Esophagus squamous epithelium (tissue), 5 donors: ENCODE measurements at regions not wholly inside any gene's neighbourhood (a gene's known extent, or its start where the extent isn't known, plus 50 kb on each side); places are given as distances from the start of the nearest gene placed in this dataset.

Experiments used
- DNase-seq: peaks from one replicate; lab custom pipeline; 2025; lab: John Stamatoyannopoulos, UW
- H3K27ac ChIP-seq, 4 donors: fragments of 200-600 bp; sonication (generic); one replicate each; pipeline ENCODE4 v1.5.1; 2016 to 2019; ENCODE audit warnings: mild to moderate bottlenecking in 1 of 4
- H3K27me3 ChIP-seq, 4 donors: fragments of 200-600 bp; sonication (generic); 1 replicate in 3 of 4; 2 replicates in 1 of 4; pipeline versions ENCODE4 v1.5.1 to v1.6.0; 2017 to 2021; ENCODE audit warnings: antibody characterized with exemption in 1 of 4
- H3K36me3 ChIP-seq, 3 donors: fragments of 200-600 bp; sonication (generic); one replicate each; pipeline ENCODE4 v1.5.1; 2016 to 2019
- H3K4me1 ChIP-seq, 3 donors: fragments of 200-600 bp; sonication (generic); one replicate each; pipeline ENCODE4 v1.5.1; 2017 to 2019
- H3K4me3 ChIP-seq, 4 donors: fragments of 200-600 bp; sonication (generic); 1 replicate in 3 of 4; 2 replicates in 1 of 4; pipeline ENCODE4 v1.5.1; 2016 to 2019; ENCODE audit warnings: mild to moderate bottlenecking in 2 of 4, moderate library complexity in 1 of 4
- H3K9me3 ChIP-seq, 3 donors: fragments of 200-600 bp; sonication (generic); one replicate each; pipeline ENCODE4 v1.5.1; 2016 to 2019
- CTCF ChIP-seq, 6 experiments: fragments of 450-650 bp in 4 of 6; fragments of 200-600 bp in 2 of 6; sonication (generic) in 2 of 6; IDR thresholded peaks; one replicate each; pipeline ENCODE4 v1.5.1; 2016 to 2019; ENCODE audit warnings: antibody characterized with exemption in 6 of 6, mild to moderate bottlenecking in 4 of 6, moderate library complexity in 4 of 6
- POLR2A ChIP-seq, 4 donors: fragments of 450-650 bp; IDR thresholded peaks; one replicate each; pipeline ENCODE4 v1.6.1; 2017; ENCODE audit warnings: antibody characterized with exemption in 4 of 4, mild to moderate bottlenecking in 4 of 4, moderate library complexity in 3 of 4
- WGBS, 2 donors: methylation state at CpG; one replicate each; pipeline ENCODE4 v1.1.5; 2018; 5-methylcytosine and 5-hydroxymethylcytosine counted together
- intact Hi-C: fragments of 100-400 bp; cut with DNase I; formaldehyde crosslinking; loops from one replicate; pipeline ENCODE4 v1.15.0; 2022
- donor health status: DM: yes; HTN: yes; CAD: no.

DNA sequence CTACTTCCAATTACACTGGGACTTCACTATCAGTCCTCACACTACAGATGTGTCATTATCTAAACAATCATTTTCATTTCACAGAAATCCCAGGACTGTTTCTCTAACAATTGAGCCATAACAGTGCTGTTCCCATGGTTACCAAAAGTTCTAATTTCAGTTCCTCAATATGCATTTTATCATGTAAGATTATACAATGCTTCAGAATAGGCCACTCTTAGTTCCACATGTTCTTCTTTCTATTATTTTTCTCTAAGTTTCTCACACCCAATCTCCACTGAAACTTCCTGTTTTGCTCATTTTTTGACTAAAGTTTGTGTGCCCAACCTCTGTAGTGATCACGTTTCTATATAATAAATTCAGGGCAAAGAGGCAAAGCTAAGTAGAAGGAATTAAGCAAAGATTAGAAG, 185.8 kb downstream of the DUSP6 start:
- no peak for DNase-seq
- H3K27ac ChIP-seq = peak overlapping the region in 2 of 4 donors; percentile 36 to 64
- WGBS, 2 donors = 33 to 69% methylated on average over 1 of the region's 1 CpG
- H3K4me3 ChIP-seq = no peak overlapping the region
- no peaks in the 10 kb centered on the region for H3K9me3 ChIP-seq
- TF ChIP-seq POLR2A (IDR thresholded peaks at IDR 0.05) = no peak
- no peak for TF ChIP-seq CTCF (IDR thresholded peaks at IDR 0.05)
- intact Hi-C loops = no loop called here
- no peaks in the 10 kb centered on the region for H3K36me3 ChIP-seq
- H3K27me3 ChIP-seq = no peaks in the 10 kb centered on the region
- peaks cover 6 to 32% (median 26%) of the 10 kb centered on the region in 3 donors for H3K4me1 ChIP-seq

DNA sequence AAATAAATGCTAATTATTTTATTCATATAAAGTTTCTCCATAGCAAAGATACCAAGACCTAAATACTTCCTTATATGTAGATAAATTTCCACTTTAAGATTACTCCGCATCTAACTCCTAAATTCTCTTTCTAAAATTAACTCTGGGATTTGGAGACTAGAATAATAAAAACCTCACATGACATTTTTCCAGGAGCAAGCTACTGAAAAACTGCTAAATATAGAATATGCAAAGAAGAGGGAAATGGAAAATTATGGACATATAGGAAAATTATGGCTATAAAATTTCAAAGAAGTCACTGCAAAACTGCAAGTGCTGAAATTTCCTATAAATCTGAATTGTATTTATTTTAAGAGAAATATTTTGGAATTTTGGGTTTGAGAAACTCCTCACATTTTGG, 186.2 kb downstream of the DUSP6 start:
- 67 to 89% methylated on average over 1 of the region's 1 CpG for WGBS, 2 donors
- no peaks in the 10 kb centered on the region for H3K27me3 ChIP-seq
- intact Hi-C loops = no loop called here
- DNase-seq = no peak
- peaks cover 6 to 36% (median 28%) of the 10 kb centered on the region in 3 donors for H3K4me1 ChIP-seq
- peak overlapping the region in 1 of 4 donors; percentile 36 for H3K27ac ChIP-seq
- H3K36me3 ChIP-seq = no peaks in the 10 kb centered on the region
- no peaks in the 10 kb centered on the region for H3K9me3 ChIP-seq
- no peak overlapping the region for H3K4me3 ChIP-seq
- TF ChIP-seq CTCF (IDR thresholded peaks at IDR 0.05) (no peak), POLR2A (IDR thresholded peaks at IDR 0.05) (no peak)

- TF ChIP-seq CTCF (IDR thresholded peaks at IDR 0.05) = no peak
- TF ChIP-seq POLR2A (IDR thresholded peaks at IDR 0.05) = no peak
- H3K36me3 ChIP-seq = no peaks in the 10 kb centered on the region
- H3K27ac ChIP-seq = no peak overlapping the region
- peaks cover 6 to 40% (median 32%) of the 10 kb centered on the region in 3 donors for H3K4me1 ChIP-seq
- H3K4me3 ChIP-seq = no peak overlapping the region
- no peaks in the 10 kb centered on the region for H3K9me3 ChIP-seq
- DNase-seq = no peak
- no peaks in the 10 kb centered on the region for H3K27me3 ChIP-seq
- intact Hi-C loops = no loop called here
Measured at GRCh38 chr12:89165703-89166102, 186.6 kb downstream of the DUSP6 start.

DNA sequence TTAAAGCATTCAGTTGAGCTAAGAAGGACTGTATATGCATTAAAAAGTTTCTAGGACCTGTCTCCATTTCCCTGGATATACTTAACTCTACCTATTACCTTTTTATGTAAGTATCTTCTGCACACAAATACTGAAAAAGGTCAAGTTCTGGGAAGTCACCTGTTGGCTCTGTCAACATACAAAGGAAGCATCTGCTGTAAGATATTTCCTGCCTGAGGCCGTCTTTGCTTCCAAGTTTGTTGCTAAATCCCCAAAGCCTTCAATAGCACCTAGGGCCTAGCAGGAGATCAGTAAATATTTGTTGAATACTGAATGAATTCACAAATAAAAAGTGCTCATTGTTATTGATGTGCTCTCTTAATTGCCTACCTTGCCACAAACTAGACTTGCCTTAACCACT, 188.4 kb downstream of the DUSP6 start:
- H3K9me3 ChIP-seq = no peaks in the 10 kb centered on the region
- TF ChIP-seq CTCF (IDR thresholded peaks at IDR 0.05) (no peak), POLR2A (IDR thresholded peaks at IDR 0.05) (no peak)
- no peak overlapping the region for H3K4me3 ChIP-seq
- no peaks in the 10 kb centered on the region for H3K27me3 ChIP-seq
- no peaks in the 10 kb centered on the region for H3K36me3 ChIP-seq
- 43 to 69% methylated on average over 1 of the region's 1 CpG for WGBS, 2 donors
- peak overlapping the region in 3 of 4 donors; percentile 71 to 86 (median 75) for H3K27ac ChIP-seq
- no peak for DNase-seq
- intact Hi-C loops = no loop called here
- peaks cover 12 to 52% (median 39%) of the 10 kb centered on the region in 3 donors for H3K4me1 ChIP-seq

DNA sequence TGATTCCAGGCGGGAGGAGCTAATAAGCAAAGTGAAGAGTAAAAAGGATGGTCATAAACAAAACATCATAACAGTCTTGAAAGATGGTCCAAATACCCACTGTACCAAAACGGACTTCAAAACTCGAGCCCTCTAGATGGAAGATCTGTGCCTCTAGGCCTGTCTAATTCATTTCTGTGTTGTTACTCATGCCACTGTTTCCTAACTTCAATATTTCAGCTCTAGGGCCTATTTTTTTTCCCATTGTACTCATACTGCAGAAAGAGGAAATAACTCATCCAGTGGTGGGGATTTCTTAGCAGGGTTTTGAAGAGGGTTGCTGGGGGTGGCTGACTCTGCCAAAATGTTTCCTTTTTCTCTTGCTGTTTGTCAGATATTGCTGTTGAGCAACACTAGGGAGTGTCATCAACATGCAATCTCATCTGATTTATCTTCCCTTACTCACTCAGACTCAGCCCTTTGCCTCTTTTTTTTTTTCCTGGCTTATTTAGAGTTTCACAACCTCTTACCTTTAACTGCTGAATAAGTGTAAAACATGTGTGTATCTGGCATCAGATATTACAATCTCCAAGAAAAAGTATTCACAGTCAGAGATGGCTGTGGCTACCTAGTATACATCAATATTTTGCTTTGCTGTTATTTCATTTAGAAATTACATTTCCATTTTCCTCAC, 189.6 kb downstream of the DUSP6 start:
- Histone ChIP-seq H3K36me3 (no peaks in the 10 kb centered on the region), H3K4me3 (no peak overlapping the region), H3K9me3 (no peaks in the 10 kb centered on the region), H3K4me1 (peaks cover 12 to 52% (median 39%) of the 10 kb centered on the region in 3 donors), H3K27ac (peak overlapping the region in 3 of 4 donors; percentile 75 to 86 (median 75)), H3K27me3 (no peaks in the 10 kb centered on the region)
- intact Hi-C loops = no loop called here
- DNase-seq = peak; percentile 8
- no peak for TF ChIP-seq CTCF (IDR thresholded peaks at IDR 0.05)
- TF ChIP-seq POLR2A (IDR thresholded peaks at IDR 0.05) = no peak
- 19 to 25% methylated on average over 3 of the region's 3 CpGs for WGBS, 2 donors
